ENCODE measurements at regions not wholly inside any gene's neighbourhood (a gene's known extent, or its start where the extent isn't known, plus 50 kb on each side); places are given as distances from the start of the nearest gene placed in this dataset.

DNA sequence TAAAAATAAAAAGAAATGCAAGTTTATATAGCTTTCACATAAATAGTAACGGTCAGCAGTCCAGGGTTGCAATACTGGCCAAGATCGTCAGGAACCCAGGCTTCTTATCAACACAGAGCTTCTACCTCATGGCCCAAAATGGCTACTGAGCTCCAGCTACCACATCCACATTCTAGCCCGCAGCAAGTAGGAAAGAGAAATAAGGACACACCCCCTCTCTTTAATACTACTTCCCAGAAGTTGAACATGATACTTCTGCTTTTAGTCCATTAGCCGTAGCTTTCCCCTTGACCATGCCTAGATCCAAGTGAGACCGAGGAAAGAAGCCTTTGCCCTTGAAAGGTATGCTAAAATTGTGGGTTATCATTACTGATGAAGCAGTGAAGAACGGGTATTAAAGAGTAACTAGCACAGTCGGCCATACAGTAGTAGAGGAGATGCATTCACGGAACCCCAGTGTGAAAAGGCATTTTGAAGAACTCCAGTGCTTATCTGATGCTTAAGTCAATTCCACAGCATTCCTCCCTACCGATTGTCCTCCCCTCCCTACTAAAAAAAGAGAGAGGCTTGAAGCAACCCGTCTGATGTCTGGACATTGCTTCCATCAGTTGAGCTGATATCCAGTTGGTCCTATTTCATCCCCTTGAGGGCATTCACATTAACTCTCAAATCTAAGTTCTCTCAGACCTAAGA lies 226.9 kb upstream of the RREB1 start:
- no peak for TF ChIP-seq POLR2A (IDR thresholded peaks at IDR 0.05)
- TF ChIP-seq, protein P1, sequence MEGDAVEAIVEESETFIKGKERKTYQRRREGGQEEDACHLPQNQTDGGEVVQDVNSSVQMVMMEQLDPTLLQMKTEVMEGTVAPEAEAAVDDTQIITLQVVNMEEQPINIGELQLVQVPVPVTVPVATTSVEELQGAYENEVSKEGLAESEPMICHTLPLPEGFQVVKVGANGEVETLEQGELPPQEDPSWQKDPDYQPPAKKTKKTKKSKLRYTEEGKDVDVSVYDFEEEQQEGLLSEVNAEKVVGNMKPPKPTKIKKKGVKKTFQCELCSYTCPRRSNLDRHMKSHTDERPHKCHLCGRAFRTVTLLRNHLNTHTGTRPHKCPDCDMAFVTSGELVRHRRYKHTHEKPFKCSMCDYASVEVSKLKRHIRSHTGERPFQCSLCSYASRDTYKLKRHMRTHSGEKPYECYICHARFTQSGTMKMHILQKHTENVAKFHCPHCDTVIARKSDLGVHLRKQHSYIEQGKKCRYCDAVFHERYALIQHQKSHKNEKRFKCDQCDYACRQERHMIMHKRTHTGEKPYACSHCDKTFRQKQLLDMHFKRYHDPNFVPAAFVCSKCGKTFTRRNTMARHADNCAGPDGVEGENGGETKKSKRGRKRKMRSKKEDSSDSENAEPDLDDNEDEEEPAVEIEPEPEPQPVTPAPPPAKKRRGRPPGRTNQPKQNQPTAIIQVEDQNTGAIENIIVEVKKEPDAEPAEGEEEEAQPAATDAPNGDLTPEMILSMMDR (IDR thresholded peaks at IDR 0.05) = no peak

All from uterus (tissue), 2 donors.